ENCODE measurements at regions not wholly inside any gene's neighbourhood (a gene's known extent, or its start where the extent isn't known, plus 50 kb on each side); places are given as distances from the start of the nearest gene placed in this dataset.

DNA sequence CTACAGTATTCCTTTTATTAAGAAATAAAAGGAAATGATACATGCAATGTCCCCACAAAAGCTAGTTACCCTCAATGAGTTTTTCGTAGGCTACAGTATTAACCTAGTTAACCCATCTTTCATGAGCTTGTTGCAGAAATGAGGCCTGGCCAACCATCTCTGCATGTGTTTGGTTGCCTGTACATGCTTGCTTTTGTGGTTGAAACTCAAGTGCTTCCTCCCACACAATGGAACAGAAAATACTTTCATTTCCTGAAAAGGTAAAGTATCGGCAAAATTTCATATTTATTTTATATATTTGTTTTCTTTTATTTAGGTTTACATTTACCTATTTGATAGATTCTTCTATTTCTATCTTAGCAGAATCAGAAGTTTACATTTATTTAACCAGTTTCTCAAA is 214.6 kb upstream of the FAM241A start:
- FAIRE-seq (no peak), DNase-seq (ENCODE audit: insufficient read length, low spot score) (no peak)
- TF ChIP-seq, protein P1, sequence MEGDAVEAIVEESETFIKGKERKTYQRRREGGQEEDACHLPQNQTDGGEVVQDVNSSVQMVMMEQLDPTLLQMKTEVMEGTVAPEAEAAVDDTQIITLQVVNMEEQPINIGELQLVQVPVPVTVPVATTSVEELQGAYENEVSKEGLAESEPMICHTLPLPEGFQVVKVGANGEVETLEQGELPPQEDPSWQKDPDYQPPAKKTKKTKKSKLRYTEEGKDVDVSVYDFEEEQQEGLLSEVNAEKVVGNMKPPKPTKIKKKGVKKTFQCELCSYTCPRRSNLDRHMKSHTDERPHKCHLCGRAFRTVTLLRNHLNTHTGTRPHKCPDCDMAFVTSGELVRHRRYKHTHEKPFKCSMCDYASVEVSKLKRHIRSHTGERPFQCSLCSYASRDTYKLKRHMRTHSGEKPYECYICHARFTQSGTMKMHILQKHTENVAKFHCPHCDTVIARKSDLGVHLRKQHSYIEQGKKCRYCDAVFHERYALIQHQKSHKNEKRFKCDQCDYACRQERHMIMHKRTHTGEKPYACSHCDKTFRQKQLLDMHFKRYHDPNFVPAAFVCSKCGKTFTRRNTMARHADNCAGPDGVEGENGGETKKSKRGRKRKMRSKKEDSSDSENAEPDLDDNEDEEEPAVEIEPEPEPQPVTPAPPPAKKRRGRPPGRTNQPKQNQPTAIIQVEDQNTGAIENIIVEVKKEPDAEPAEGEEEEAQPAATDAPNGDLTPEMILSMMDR (IDR thresholded peaks at IDR 0.05; ENCODE audit: insufficient read depth, missing control alignments) = no peak

DNA sequence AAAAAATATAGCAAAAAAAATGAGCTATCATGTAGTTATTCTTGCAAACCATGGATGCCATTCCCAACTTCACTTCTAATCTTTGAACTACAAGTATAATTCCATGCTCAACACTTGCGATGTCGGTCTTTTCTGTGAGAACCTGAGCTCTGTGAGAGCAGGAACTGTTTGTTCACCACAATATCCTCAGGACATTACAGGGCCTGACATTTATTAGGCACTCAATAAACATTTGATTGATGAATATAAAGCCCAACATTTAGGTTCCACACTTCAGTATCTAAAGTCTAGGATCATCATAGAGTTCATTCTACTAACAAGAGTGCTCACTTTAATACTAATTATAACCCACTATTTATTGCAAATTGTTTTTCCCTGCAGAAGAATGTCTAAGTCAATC is 211.6 kb upstream of the FAM241A start:
- no peak for DNase-seq (ENCODE audit: insufficient read length, low spot score)
- TF ChIP-seq, protein P1 (IDR thresholded peaks at IDR 0.05; ENCODE audit: insufficient read depth, missing control alignments) = no peak
- FAIRE-seq = no peak

DNA sequence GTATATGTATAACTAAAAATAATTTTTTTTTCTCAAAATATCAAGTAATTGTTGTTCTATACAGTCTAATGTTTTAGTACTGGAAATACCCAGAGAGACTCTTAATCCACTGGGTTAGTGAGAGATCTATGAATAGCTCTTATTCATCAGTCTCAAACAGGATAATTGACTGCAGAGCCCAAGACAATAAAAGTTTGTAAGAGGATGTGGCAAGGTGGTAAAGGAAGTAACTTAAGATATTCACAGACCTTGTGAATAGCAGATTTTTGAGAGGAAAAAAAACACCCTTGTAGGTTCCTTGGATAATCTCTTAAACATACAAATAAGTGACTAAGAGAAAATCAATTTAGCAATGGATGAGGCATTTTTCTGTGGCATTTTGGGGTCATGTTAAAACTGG is 210.9 kb upstream of the FAM241A start:
- FAIRE-seq = no peak
- TF ChIP-seq, protein P1 (IDR thresholded peaks at IDR 0.05; ENCODE audit: insufficient read depth, missing control alignments) = no peak
- no peak for DNase-seq (ENCODE audit: insufficient read length, low spot score)

DNA sequence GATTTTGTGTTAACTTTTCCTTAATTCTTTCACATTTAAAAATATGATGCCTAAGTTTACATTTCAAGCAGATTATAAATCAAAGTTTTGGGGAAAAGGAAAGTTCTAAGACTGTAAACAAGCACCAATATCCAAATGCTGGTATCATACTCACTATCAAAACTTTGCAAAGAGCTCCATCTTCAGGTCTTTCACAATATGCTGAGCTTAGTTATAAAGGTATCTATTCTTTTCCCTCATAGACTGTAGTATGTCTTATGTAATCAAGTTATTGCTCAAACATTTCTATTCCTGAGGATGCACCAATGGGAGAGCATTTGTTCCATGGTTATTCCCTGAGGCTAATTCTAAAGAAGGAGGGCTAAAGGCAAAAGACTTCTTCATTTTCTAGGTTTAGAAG is 207.9 kb upstream of the FAM241A start:
- DNase-seq (ENCODE audit: insufficient read length, low spot score) (no peak), FAIRE-seq (peak; percentile 82)
- TF ChIP-seq, protein P1 (IDR thresholded peaks at IDR 0.05; ENCODE audit: insufficient read depth, missing control alignments) = peak; percentile 43

DNA sequence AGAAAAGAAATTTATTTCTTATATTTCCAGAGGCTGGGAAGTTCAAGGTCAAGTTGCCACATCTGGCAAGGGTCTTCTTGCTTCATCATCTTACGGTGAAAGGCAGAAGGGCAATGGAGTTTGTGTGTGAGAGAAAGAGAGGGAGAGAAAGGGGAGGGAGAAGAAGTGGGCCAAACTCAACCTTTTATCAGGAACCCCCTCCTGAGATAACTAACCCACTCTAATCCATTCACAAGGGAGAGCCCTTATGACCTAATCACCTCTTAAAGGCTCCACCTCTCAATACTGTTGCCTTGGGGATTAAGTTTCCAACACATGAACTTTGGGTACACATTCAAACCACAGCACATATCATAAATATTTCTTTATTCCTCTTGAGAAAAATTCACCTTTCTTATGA is 203.3 kb upstream of the FAM241A start:
- DNase-seq (ENCODE audit: insufficient read length, low spot score) (no peak), FAIRE-seq (no peak)
- TF ChIP-seq, protein P1 (IDR thresholded peaks at IDR 0.05; ENCODE audit: insufficient read depth, missing control alignments) = no peak

DNA sequence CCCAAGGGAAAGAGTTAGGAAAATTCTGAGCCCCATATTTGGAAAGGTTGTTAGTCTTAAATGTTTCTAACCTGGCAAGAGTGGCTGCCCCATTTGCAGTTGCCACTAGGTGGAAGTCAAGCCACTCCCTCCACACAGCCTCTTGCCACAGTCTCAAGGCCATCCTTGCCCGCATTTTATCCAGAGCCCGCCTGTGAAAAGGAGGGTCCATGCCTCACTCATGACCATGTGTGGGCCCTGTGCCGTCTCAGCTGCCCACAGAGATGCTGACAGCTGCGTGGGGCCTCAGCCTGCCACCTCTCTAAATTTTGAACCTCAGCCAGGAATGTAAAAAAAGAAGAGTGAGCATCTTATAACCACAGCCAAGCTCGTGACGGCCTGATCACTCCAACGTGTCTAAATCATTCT is 201.5 kb upstream of the FAM241A start:
- no peak for FAIRE-seq
- DNase-seq (ENCODE audit: insufficient read length, low spot score) = peak; percentile 22
- TF ChIP-seq, protein P1 (IDR thresholded peaks at IDR 0.05; ENCODE audit: insufficient read depth, missing control alignments) = peak; percentile 47

DNA sequence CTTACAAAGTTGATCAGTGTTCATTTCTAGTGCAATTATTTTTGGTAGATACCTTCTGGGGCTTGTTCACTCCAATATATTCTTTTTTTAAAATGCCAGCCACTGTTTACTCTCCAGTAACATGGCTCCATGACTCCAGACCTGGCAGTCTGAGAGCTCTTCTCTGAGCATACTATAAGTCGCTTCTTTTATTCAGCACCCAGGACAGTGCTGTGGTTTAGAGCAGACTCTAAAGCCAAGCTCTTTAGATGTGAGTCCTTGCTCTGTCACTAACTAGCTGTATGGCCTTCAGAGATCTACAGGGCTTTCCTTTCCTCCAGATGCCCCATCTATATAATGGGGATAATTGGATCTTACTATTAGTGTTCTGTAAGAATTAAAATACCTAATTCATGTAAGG is 200.2 kb upstream of the FAM241A start:
- TF ChIP-seq, protein P1 (IDR thresholded peaks at IDR 0.05; ENCODE audit: insufficient read depth, missing control alignments) = no peak
- DNase-seq (ENCODE audit: insufficient read length, low spot score) (no peak), FAIRE-seq (no peak)
